OCI-LY1 (cell line): ENCODE measurements at regions not wholly inside any gene's neighbourhood (a gene's known extent, or its start where the extent isn't known, plus 50 kb on each side); places are given as distances from the start of the nearest gene placed in this dataset.

Experiments used
- H2AFZ ChIP-seq: fragments of 200-600 bp; sonication (generic), shearing (Covaris generic); 2 replicates; pipeline ENCODE4 v1.6.0; 2014; ENCODE audit warnings: antibody characterized with exemption, mild to moderate bottlenecking, low read length
- H3F3A ChIP-seq: fragments of 200-600 bp; sonication (generic), shearing (Covaris generic); 2 replicates; pipeline ENCODE4 v1.6.0; 2014; ENCODE audit warnings: mild to moderate bottlenecking, antibody characterized with exemption, low read length, moderate library complexity; ENCODE audit not compliant: insufficient read depth
- H3K27ac ChIP-seq: fragments of 200-600 bp; sonication (generic); 2 replicates; pipeline ENCODE4 v1.5.1; 2014; ENCODE audit warnings: low read length, mixed run types, mild to moderate bottlenecking, low read depth; ENCODE audit not compliant: poor library complexity, severe bottlenecking
- H3K27me3 ChIP-seq: fragments of 200-600 bp; sonication (generic); 2 replicates; pipeline ENCODE4 v1.6.0; 2014; ENCODE audit warnings: antibody characterized with exemption, mild to moderate bottlenecking, low read length, moderate library complexity; ENCODE audit not compliant: insufficient read depth
- H3K36me3 ChIP-seq: fragments of 200-600 bp; sonication (generic); 2 replicates; pipeline ENCODE4 v1.6.1; 2014; ENCODE audit warnings: mild to moderate bottlenecking, antibody characterized with exemption, low read length, moderate library complexity, mixed read lengths; ENCODE audit not compliant: insufficient read depth
- H3K4me1 ChIP-seq: fragments of 200-600 bp; sonication (generic); 2 replicates; pipeline ENCODE4 v1.5.1; 2014; ENCODE audit warnings: mild to moderate bottlenecking, low read length, moderate library complexity; ENCODE audit not compliant: insufficient read depth, severe bottlenecking
- H3K4me2 ChIP-seq: fragments of 200-600 bp; sonication (generic), shearing (Covaris generic); 2 replicates; pipeline ENCODE4 v1.6.1; 2014; ENCODE audit warnings: low read length
- H3K4me3 ChIP-seq: fragments of 200-600 bp; sonication (generic); 2 replicates; pipeline ENCODE4 v1.5.1; 2014; ENCODE audit warnings: low read length, low read depth, mild to moderate bottlenecking, mixed read lengths; ENCODE audit not compliant: poor library complexity, severe bottlenecking
- H3K79me2 ChIP-seq: fragments of 200-600 bp; shearing (Covaris generic); 2 replicates; pipeline ENCODE4 v1.6.1; 2016; ENCODE audit warnings: mixed run types, low read length, mixed read lengths; ENCODE audit not compliant: insufficient read depth
- H3K9ac ChIP-seq: fragments of 200-600 bp; sonication (generic), shearing (Covaris generic); 2 replicates; pipeline ENCODE4 v1.6.1; 2014; ENCODE audit warnings: mild to moderate bottlenecking, low read length, mixed read lengths
- H3K9me2 ChIP-seq: fragments of 200-600 bp; sonication (generic), shearing (Covaris generic); 2 replicates; pipeline ENCODE4 v1.6.1; 2014; ENCODE audit warnings: low read depth, mild to moderate bottlenecking, low read length, mixed read lengths
- H3K9me3 ChIP-seq: fragments of 200-600 bp; shearing (Covaris generic); 2 replicates; pipeline ENCODE4 v1.6.1; 2014; ENCODE audit warnings: low read length, mixed read lengths
- H4K20me1 ChIP-seq: fragments of 200-600 bp; sonication (generic), shearing (Covaris generic); 2 replicates; pipeline ENCODE4 v1.6.0; 2016; ENCODE audit warnings: mild to moderate bottlenecking, low read length; ENCODE audit not compliant: insufficient read depth
- CTCF ChIP-seq: fragments of 200-600 bp; sonication (generic), shearing (Covaris generic); IDR thresholded peaks from 2 replicates; pipeline ENCODE4 v1.5.1; 2017; ENCODE audit warnings: mild to moderate bottlenecking, antibody characterized with exemption, low read length, moderate library complexity, mixed read lengths
- EZH2 ChIP-seq: fragments of 200-600 bp; sonication (generic), shearing (Covaris generic); IDR thresholded peaks from 2 replicates; pipeline ENCODE4 v1.8.0; 2017; ENCODE audit warnings: borderline replicate concordance, mixed run types, mild to moderate bottlenecking, antibody characterized with exemption, low read length, moderate library complexity, mixed read lengths

DNA sequence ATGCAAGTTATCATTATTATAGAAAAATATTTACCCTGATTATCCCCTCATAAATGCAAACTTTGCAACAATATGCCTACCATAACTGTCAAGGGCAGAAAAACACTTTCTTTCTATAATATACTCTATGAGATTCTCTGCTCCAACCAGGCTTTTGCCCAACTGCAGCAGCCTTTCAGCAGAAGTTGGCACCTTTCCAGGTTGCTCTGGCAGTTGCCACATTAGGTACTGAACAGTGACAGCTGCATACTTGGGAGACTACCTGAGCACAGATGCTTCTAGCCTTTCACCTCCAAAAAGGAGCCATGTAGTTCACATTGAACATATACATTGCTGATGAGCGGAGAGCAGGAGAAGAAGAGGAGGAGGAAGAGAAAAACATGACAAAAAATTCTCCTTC lies 69.5 kb upstream of the BRWD3 start:
- Histone ChIP-seq H3K4me2 (no peak overlapping the region), H3K9me2 (no peaks in the 10 kb centered on the region), H4K20me1 (no peaks in the 10 kb centered on the region), H3F3A (no peaks in the 10 kb centered on the region), H3K27ac (no peak overlapping the region), H3K27me3 (no peaks in the 10 kb centered on the region), H3K36me3 (no peaks in the 10 kb centered on the region), H3K9ac (no peak overlapping the region), H3K79me2 (no peaks in the 10 kb centered on the region), H3K9me3 (no peaks in the 10 kb centered on the region), H3K4me3 (no peak overlapping the region), H3K4me1 (no peaks in the 10 kb centered on the region), H2AFZ (no peak overlapping the region)
- no peak for TF ChIP-seq EZH2
- TF ChIP-seq CTCF: no peak

GRCh38 chrX:80876877-80877276 lies 67.2 kb upstream of the BRWD3 start:
- H3K36me3 ChIP-seq: no peaks in the 10 kb centered on the region
- no peaks in the 10 kb centered on the region for H3K9me2 ChIP-seq

More at GRCh38 chrX:80876877-80877276, 67.2 kb upstream of the BRWD3 start:
- Histone ChIP-seq H3K27ac (no peak overlapping the region), H3K4me1 (no peaks in the 10 kb centered on the region), H3K79me2 (no peaks in the 10 kb centered on the region), H4K20me1 (no peaks in the 10 kb centered on the region), H3K27me3 (no peaks in the 10 kb centered on the region), H3K9me3 (no peaks in the 10 kb centered on the region), H3K4me3 (no peak overlapping the region), H3K4me2 (no peak overlapping the region), H2AFZ (no peak overlapping the region), H3F3A (no peaks in the 10 kb centered on the region), H3K9ac (no peak overlapping the region)
- TF ChIP-seq EZH2 (no peak), CTCF (peak; percentile 44; the same call in 1 of the 2 replicates)
